ENCODE measurements at regions not wholly inside any gene's neighbourhood (a gene's known extent, or its start where the extent isn't known, plus 50 kb on each side); places are given as distances from the start of the nearest gene placed in this dataset.
A peak's percentile ranks its signal among the peaks of the same experiment; 100 is the strongest.

DNA sequence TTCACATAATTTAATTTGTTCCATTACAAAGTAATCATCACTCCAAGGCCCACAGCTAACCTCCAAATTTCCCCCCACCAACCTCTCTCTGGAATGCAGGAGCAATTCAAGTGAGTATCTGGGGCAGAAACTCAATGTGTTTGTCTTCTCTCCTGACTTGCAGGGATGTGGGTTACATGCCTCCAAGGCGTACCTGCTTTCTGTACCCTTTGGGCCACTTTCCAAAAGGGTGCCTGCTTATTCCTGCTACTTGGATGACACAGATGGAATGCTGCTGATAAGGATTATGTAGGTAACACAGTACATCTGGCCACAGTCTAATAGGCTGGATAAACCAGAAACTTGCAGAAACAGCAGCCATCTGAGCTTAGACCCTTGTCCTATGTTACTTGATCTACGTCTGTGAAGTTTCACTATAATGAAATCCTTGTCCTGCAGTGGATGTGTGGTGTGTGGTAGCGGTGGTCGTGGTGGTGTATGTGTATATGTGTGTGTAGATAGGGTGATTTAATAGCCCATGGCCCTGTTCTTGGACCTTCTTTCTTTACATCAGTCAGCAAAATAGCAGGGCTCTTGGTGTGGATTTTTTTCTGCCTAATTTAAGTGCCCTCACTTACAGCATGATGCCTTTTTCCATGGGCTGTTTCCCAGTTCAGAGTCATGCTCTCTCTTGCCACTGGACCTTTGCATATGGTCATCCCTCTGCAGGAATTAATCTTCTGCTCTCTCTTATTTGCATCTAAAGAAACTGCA is 175.9 kb downstream of the ZDHHC21 start:
- DNase-seq, result no peak

DNA sequence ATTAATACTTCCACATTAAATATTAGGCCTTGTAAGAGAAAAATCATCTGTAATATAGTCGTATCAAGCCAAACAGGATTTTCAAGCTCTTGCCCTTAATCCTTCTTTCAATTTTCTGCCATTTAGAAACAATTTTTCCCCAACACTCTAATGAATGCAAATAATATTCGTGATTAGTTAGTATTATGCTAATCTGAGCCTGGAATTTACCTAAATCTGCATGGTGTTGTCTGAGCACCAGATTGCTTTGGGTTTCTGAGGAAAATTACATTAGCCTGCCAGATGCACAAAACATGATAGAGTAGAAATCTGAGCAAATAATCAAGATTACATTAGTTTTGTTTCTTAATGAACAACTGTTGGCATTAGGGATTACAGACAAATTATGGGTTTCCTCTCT is 176.6 kb downstream of the ZDHHC21 start:
- DNase-seq, result no peak

- DNase-seq, result no peak
These were observed 177.5 kb downstream of the ZDHHC21 start for GRCh38 chr9:14515571-14516198.

DNA sequence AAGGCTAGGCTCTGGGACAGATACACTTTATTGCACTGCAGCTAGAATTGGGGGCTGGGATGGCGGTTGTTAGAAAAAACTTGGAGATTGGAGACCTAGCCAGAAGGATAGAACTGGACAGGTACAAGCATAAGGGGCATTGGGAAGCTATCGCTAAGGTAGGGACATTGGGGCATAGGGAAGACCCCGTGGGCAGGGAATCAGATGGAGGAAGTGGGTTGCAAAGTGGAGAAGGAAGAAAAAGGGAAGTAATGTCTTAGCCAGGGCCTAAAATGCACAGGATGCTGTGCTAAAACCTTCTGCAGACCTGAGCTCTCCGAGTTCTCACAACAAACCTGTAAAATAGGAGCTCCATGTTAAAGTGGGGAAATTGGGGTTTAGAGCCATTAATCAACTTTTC is 178.2 kb downstream of the ZDHHC21 start:
- DNase-seq, result no peak

DNA sequence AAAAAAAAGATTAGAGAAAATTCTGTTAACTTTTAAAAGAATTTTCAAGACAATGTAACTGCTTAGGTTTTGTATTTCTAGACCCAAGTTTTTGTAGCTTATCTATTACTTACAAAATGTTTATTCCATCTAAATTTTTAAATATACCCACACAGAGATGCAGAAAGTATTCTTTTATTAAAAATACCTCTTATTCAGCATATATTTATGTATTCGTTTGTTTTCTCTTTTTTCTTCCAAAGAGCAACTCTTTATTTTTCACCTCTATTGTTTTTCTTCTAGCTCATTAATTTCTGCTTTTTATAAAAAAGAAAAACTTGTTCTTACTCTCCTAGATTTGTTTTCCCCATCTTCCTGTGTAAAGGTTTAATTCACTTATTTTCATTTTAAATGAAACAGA is 180.3 kb downstream of the ZDHHC21 start:
- DNase-seq, result no peak

GRCh38 chr9:14511452-14511851 is 181.8 kb downstream of the ZDHHC21 start:
- DNase-seq, result no peak

- DNase-seq, result no peak
These were observed 184.3 kb downstream of the ZDHHC21 start for GRCh38 chr9:14508884-14509283.

GRCh38 chr9:14501366-14501765 is 187.4 kb upstream of the NFIB start:
- DNase-seq, result no peak

- DNase-seq, result no peak
These were observed 186.8 kb upstream of the NFIB start for GRCh38 chr9:14500705-14501104.

- no peak for DNase-seq
These were observed 186.0 kb upstream of the NFIB start for GRCh38 chr9:14499976-14500375.

- DNase-seq, result no peak
These were observed 184.9 kb upstream of the NFIB start for GRCh38 chr9:14498824-14499223.

DNA sequence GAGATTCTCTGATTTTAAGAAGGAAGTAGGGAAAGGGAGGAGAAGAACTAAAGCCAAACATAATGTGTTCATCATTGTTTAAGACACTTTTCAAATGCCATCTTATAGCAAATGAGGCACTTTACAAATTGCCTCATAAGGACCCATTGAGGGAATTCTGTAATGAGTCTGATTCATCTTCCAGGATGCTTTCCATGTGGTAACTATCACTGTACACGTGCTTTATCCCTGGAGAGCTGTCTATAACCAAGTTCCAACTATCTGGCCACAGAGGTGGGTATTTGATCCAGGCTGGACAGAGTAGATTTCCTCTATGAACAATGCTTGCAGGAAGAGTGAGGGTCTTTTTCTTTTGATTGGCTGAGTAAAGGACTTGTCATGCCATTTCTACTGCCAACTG is 183.5 kb upstream of the NFIB start:
- DNase-seq, result no peak

GRCh38 chr9:14488421-14489190 is 174.7 kb upstream of the NFIB start:
- DNase-seq, result no peak

DNA sequence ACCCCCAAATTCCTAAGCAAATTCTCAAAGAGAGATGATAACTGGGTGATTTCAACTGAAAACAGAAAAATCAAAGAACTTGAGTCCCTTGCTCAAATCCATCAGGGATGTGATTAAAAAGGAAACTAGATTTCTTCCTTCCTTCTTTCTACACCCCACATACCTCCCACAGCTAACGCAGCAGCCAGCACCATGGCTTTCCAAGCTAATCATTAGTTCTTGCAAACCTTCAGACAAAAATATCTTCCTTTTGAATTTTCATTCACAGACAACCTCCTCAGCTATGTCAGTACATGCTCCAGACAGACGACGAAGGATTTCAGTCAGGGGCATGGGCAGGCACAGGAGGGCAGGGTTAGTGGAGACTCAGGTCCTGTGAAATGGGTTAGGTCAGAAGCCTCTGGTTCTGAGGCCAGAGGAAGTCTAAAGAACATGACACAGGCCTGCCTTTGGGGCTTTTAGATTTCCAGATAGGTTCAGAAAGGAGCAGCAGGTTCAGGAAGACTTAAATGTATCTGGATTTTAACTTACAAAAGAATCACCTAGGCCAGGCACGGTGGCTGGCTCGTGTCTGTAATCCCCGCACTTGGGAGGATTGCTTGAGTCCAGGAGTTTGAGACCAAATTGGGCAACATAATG is 173.7 kb upstream of the NFIB start:
- DNase-seq, result no peak

GRCh38 chr9:14485366-14485765 is 171.4 kb upstream of the NFIB start:
- peak; percentile 21 for DNase-seq

- DNase-seq, result no peak
These were observed 168.9 kb upstream of the NFIB start for GRCh38 chr9:14482856-14483255.

- no peak for DNase-seq
These were observed 166.6 kb upstream of the NFIB start for GRCh38 chr9:14480526-14480925.

DNA sequence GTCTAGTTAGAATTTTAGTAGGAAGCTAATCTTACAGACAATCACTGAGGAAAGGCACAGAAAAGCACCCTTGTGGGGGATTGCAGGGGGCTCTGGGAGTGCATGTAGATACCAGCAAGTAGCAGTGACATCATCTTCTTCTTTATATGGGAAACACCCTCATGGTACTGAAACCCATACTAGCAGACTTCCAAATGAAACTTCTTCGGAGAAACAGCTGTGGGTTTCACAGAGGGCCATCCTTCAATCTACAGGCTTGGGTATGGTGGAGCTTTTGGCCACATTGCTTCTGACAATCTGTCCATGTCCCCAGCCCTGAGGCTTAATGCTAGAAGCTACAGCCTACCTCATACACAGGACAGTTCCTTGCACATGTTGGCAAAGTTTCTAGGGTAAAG is 165.2 kb upstream of the NFIB start:
- no peak for DNase-seq

- peak; percentile 26 for DNase-seq
These were observed 164.5 kb upstream of the NFIB start for GRCh38 chr9:14478175-14479162.

- no peak for DNase-seq
These were observed 157.1 kb upstream of the NFIB start for GRCh38 chr9:14471041-14471440.

DNA sequence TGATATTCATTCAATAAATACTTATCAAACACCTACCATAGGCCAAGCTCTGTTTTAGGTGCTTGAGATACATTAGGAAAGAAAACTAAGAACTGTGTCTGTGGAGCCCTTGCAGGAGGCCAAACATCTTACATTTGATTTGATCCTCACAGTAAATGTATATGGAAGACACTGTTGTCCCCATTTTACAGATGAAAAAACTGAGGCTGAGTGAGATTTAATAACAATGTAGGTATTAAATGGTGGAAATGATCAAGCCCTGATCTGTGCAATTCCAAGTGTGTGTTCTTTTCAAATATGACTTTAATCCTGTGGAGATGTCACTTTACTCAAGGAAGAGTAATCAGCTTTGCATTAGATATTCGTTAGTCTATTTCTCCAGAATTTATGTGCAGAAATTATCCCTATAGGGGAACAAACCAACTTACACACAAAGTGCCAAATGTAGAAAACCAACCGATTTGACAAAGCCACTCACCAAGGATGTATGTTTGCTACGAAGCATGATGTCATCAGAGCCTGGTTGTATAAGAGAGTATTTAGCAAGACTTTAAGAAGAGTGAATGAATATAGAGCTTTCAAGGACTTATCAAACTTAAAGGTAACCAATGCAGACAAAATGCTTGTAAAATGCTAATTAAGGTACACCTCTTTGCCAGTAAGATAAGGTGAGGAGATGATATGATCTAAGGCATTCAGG is 153.9 kb upstream of the NFIB start:
- no peak for DNase-seq
